Osteoblast (primary cell): ENCODE measurements at regions not wholly inside any gene's neighbourhood (a gene's known extent, or its start where the extent isn't known, plus 50 kb on each side); places are given as distances from the start of the nearest gene placed in this dataset.

Experiments used
- DNase-seq: peaks from one replicate; pipeline ENCODE4 v3.0.0; 2011; ENCODE audit warnings: low spot score, mixed read lengths; ENCODE audit not compliant: insufficient read length; ENCODE audit errors: missing footprints
- H2AFZ ChIP-seq: 2 replicates; pipeline ENCODE4 v1.6.0; 2011; ENCODE audit warnings: mild to moderate bottlenecking, low read length
- H3K27ac ChIP-seq: 2 replicates; pipeline ENCODE4 v1.5.1; 2011; ENCODE audit warnings: mild to moderate bottlenecking, low read depth, low read length, moderate library complexity
- H3K27me3 ChIP-seq: 2 replicates; pipeline ENCODE4 v1.6.0; 2012; ENCODE audit warnings: mild to moderate bottlenecking, control low read depth, inconsistent platforms, low read length, moderate library complexity; ENCODE audit not compliant: insufficient read depth
- H3K36me3 ChIP-seq: 2 replicates; pipeline ENCODE4 v1.5.1; 2011; ENCODE audit warnings: mild to moderate bottlenecking, low read length, control low read depth, moderate library complexity; ENCODE audit not compliant: insufficient read depth
- H3K4me1 ChIP-seq: 2 replicates; pipeline ENCODE4 v1.5.1; 2011; ENCODE audit warnings: mild to moderate bottlenecking, low read length, control low read depth, moderate library complexity; ENCODE audit not compliant: insufficient read depth
- H3K4me2 ChIP-seq: 2 replicates; pipeline ENCODE4 v1.6.0; 2011; ENCODE audit warnings: mild to moderate bottlenecking, low read length; ENCODE audit not compliant: insufficient read depth
- H3K4me3 ChIP-seq: fragments of 200-600 bp; sonication (generic); 3 replicates; pipeline ENCODE4 v1.5.1; 2012; ENCODE audit warnings: mild to moderate bottlenecking, low read length, inconsistent platforms; ENCODE audit not compliant: insufficient read depth
- H3K79me2 ChIP-seq: 2 replicates; pipeline ENCODE4 v1.6.0; 2012; ENCODE audit warnings: mild to moderate bottlenecking, low read length, control low read depth, inconsistent platforms; ENCODE audit not compliant: insufficient read depth
- H3K9me3 ChIP-seq: 2 replicates; pipeline ENCODE4 v1.5.1; 2011; ENCODE audit warnings: low read depth, low read length, control low read depth
- H4K20me1 ChIP-seq: 2 replicates; pipeline ENCODE4 v1.6.0; 2012; ENCODE audit warnings: mild to moderate bottlenecking, low read length, control low read depth; ENCODE audit not compliant: insufficient read depth
- CTCF ChIP-seq: IDR thresholded peaks from 2 replicates; pipeline ENCODE4 v1.5.1; 2011; ENCODE audit warnings: mild to moderate bottlenecking, low read depth, low read length, moderate library complexity; ENCODE audit errors: extremely low read depth

GRCh38 chr14:43041976-43042375 is 1435.3 kb downstream of the LRFN5 start:
- Histone ChIP-seq H3K27me3 (no peaks in the 10 kb centered on the region), H3K4me3 (no peak overlapping the region), H3K4me2 (no peak overlapping the region), H3K36me3 (no peaks in the 10 kb centered on the region), H2AFZ (no peak overlapping the region), H3K27ac (no peak overlapping the region), H3K79me2 (no peaks in the 10 kb centered on the region), H3K9me3 (no peaks in the 10 kb centered on the region), H3K4me1 (no peaks in the 10 kb centered on the region), H4K20me1 (no peaks in the 10 kb centered on the region)
- TF ChIP-seq CTCF: no peak
- no peak for DNase-seq

- Histone ChIP-seq H3K9me3 (no peaks in the 10 kb centered on the region), H3K4me3 (no peak overlapping the region), H3K4me2 (no peak overlapping the region), H3K27me3 (no peaks in the 10 kb centered on the region), H3K27ac (no peak overlapping the region), H4K20me1 (no peaks in the 10 kb centered on the region), H3K79me2 (no peaks in the 10 kb centered on the region), H3K4me1 (no peaks in the 10 kb centered on the region), H2AFZ (no peak overlapping the region), H3K36me3 (no peaks in the 10 kb centered on the region)
- DNase-seq: no peak
- TF ChIP-seq CTCF: no peak
Measured at GRCh38 chr14:43041207-43041606, 1434.5 kb downstream of the LRFN5 start.

GRCh38 chr14:43039881-43040280 is 1433.2 kb downstream of the LRFN5 start:
- H2AFZ ChIP-seq: no peak overlapping the region
- no peak overlapping the region for H3K27ac ChIP-seq
- DNase-seq: no peak
- no peaks in the 10 kb centered on the region for H4K20me1 ChIP-seq
- no peak overlapping the region for H3K4me2 ChIP-seq
- no peaks in the 10 kb centered on the region for H3K9me3 ChIP-seq
- H3K27me3 ChIP-seq: no peaks in the 10 kb centered on the region
- H3K79me2 ChIP-seq: no peaks in the 10 kb centered on the region
- H3K4me3 ChIP-seq: no peak overlapping the region
- no peaks in the 10 kb centered on the region for H3K36me3 ChIP-seq
- no peak for TF ChIP-seq CTCF
- no peaks in the 10 kb centered on the region for H3K4me1 ChIP-seq

DNA sequence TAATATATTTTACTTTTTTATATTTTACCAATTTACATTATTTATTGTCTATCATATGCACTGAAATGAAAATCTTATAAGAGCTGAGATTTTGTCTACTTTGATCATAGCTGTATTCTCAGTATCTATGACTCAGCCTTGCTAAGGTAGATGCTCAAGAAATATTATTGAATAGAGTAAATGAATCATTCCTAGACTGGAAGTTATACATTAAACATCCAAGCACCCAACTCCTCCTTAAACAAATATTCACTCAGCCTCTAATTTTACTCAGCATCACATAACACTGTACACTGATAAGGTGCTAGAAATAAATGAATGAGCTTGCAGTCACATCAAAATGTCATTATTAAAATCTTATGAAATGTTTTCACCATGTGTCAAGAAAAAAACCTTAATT is 1424.9 kb downstream of the LRFN5 start:
- Histone ChIP-seq H3K36me3 (no peaks in the 10 kb centered on the region), H3K4me2 (no peak overlapping the region), H3K4me1 (no peaks in the 10 kb centered on the region), H3K27ac (no peak overlapping the region), H3K79me2 (no peaks in the 10 kb centered on the region), H2AFZ (no peak overlapping the region), H3K9me3 (no peaks in the 10 kb centered on the region), H4K20me1 (no peaks in the 10 kb centered on the region), H3K4me3 (no peak overlapping the region), H3K27me3 (no peaks in the 10 kb centered on the region)
- TF ChIP-seq CTCF: no peak
- no peak for DNase-seq
